Cerebellar nuclear complex (tissue), 1 donor: ENCODE measurements at regions not wholly inside any gene's neighbourhood (a gene's known extent, or its start where the extent isn't known, plus 50 kb on each side); places are given as distances from the start of the nearest gene placed in this dataset.

Source experiments
- DNase-seq, 2 experiments: peaks; one replicate each; lab custom pipeline; 2025; lab: John Stamatoyannopoulos, UW

DNA sequence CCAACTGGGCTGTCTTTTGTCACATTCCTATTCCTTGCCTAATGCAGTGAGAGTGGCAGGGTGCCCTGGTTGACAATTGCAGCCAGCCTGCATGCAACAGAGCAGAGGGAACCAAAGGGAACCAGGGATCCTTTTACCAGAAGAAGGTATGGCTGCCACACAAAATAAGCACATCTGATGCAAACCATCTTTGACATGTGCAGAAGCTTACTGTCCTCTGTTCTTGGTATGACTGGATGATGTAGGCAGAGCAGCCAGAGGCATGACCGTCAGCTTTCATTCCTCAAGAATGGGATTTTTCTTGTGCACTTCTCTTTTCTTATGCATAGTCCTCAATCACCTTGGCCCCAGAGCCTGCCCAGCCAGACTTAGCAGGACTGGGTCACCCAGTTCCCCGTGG is 116.1 kb downstream of the UQCRFS1 start:
- DNase-seq, result no peak

DNA sequence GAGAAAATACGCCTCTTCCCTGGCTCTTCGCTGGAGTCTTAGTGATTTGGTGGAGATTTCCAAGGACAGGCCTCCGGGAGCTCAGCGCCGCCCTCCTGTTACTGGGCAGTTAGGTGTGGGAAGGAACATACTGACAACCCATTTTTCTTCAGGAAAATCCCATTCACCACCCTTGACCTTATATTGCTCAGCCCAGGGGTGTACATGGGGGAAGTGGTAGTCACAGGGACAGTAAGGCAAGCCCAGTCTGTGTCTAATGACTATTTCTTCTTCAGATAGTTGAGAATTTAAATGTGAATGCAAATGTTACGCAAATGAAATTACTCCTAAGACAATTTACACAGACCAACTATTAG is 119.4 kb downstream of the UQCRFS1 start:
- DNase-seq, result no peak

DNA sequence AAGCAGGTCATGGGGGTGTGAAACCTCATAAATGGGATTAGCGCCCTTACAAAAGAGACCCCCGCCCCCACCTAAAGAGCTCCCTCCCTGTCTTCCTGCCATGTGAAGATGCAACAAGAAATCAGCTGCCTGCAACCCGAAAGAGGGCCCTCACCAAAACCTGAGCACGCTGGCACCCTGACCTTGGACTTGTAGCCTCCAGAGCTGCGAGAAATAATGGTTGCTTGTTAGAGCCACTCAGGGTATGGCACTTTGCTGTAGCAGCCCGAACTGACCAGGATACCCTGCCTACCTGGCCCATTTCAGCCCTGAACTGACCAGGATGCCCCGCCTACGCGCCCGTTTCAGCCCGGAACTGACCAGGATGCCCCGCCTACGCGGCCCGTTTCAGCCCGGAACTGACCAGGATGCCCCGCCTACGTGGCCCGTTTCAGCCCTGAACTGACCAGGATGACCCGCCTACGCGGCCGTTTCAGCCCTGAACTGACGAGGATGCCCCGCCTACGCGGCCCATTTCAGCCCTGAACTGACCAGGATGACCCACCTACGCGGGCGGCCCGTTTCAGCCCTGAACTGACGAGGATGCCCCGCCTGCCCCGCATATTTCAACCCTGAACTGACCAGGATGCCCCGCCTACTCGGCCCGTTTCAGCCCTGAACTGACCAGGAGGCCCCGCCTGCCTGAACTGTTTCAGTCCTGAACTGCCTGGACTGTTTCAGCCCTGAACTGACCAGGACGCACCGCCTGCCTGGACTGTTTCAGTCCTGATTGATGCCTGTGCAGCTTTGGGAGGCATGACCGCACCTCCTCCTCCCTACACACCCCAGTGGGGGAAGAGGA is 120.0 kb downstream of the UQCRFS1 start:
- no peak for DNase-seq

DNA sequence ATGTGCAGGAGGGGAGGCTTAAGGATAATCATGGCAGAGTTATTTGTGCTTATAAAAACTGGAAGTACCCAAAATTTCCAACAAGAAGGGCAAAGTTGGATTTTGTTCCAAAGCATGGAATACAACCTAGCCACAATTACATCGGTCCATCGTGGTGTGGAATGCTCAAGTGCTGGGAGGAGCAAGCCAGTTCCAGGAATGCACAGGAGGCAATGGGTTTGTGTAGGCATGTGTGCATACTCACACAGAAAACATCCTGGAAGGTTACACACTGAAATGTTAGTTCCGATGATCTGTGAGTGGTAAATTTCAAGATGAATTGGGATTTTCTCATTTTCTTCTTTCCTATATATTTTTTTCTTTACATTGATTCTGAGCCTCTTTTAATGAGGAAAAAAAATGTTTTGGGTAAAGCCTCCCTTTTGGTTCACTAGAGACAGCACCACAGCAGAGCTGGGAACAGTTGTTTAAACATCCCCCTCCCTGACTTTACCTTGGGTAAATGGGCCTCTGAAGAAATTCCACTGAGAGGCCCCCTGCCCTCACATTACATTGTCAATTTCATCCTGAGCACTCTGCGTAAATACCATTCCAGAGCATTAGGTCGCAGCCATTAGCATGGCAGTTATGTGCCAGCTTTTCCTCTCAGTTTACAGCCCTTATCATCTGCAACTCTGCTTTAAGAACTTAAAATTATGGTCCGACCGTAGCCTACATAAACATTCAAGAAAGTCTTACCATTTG is 122.0 kb downstream of the UQCRFS1 start:
- no peak for DNase-seq

DNA sequence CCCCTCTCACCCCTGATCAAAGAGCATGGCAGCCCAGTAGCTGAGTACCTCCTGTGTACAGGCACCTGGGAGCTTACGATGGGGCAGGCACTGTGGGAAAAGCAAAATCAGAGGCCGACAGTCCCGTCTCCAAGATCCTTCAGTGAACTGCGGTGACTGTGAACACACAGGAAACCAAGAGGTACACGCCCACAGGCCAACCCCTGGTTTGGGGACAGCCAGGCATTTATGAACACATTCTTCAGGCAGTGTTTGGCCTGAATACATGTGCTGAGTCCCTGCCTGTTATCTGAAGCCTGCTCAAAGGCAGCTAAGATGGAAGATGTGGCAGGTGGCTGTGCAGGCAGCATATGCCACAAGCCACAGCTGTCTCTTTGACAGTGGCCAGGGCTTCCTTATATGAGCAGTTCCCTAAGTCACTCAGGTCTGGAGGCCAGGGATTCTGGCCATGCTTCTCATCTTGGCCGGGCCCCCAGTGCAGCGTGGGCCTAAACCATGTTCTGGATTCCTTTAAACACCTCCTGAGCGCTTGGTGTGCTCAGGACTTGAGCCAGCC is 123.6 kb downstream of the UQCRFS1 start:
- no peak for DNase-seq

DNA sequence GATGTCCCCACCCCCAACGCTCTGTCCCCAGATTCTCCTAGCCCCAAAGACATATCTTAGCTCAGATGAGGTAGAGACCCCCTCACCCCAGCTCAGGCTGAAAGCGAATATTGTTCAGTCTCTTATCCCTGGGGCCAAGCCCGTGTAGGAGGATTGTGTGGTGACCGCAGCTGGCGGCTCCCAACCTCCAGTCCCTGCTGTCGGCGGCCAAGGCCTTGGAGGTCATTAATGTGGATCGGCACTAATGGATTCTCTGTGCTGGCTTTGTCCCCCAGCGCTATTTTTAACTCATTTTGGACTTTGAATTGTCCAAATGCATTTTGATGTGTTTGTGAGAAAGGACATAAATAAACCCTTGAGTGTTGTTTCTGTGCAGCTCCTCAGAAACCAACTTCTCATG is 124.2 kb downstream of the UQCRFS1 start:
- no peak for DNase-seq

DNA sequence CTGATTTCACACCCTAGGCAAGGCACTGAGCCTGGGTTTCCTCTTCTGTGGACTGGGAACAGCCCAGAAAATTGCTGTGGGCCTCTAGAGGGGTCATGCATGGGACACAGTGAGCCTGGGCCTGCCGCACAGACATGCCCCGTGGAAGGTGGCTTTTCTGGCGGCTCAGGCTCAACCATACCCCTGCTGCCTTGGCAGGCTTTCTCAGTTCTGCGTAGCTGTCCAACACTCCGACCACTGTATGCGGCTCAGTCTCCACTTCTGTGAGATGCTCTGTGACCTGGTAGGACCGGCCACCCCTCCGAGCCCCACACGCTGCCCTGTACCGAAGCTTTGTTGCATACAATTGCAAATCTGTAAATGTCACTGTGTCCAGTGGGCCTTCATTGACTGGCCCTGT is 126.3 kb downstream of the UQCRFS1 start:
- DNase-seq, result no peak

DNA sequence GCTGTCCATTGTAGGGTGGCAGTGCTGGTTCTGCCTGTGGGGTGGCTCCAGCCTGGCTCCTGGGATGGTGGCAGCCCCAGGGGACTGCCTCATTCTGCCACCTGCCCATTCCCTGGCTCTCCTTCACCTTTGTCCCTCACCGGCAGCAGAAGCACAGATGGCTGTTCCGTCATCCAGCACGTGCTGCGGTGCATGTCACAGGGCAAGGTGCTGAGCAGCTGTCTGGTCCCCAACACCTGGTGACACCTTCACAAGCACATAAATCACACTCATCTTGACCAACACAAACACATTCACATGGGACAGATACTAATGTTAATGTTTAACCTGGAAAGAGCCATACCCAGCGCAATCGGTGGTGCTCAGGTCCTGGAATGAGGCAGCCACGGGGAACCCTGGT is 126.8 kb downstream of the UQCRFS1 start:
- no peak for DNase-seq

DNA sequence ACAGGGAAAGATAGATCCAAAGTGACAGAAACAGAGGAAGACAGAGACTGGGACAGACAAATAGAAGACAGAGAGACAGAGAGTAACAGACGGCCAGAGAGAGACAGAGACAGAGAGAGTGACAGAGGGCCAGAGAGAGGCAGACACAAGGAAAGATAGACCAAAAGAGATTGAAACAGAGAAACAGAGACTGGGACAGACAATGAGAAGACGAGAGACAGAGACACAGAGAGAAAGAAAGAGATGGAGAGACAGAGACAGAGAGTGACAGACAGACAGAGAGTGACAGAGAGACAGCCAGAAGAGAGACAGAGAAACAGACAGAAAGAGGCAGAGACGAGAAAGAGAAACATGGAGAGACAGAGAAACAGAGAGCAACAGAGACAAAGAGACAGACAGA is 127.3 kb downstream of the UQCRFS1 start:
- no peak for DNase-seq

DNA sequence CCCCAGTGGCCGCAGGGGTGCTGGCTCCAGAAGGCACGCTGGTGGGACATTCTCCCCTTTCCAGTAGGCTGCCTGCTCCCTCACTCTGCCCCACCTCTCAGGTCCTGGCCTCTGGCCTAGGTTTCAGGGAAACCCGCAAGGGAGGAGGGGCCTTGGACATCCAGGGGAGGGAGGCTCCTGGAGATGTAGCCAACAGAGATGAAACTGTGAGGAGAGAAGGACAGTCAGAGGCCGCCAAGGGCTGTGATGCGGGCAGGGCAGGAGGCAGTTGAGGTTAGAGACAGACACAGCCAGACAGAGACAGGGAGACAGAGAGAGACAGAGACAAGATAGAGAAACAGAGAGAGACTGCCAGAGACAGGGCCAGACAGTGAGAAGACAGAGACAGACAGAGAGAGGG is 127.7 kb downstream of the UQCRFS1 start:
- DNase-seq, result no peak

DNA sequence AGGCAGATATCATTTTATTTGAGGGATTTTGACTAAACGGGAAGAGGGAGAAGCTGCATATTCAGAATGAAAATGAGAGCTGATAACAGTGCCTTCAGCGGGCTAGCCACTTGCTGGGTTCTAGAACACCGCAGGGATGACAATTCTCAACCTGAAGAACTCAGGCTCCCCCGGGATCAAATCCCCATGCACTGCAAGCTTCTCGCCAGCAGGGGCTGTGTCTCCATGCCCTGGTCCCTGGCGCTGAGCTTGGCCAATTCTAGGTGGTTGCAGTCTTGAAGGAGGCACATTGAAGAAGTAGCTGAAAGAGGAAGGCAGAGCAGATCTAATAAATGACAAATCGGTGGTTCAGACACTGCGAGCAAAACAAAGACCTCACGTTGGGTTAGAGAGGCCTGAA is 128.7 kb downstream of the UQCRFS1 start:
- DNase-seq, result no peak

DNA sequence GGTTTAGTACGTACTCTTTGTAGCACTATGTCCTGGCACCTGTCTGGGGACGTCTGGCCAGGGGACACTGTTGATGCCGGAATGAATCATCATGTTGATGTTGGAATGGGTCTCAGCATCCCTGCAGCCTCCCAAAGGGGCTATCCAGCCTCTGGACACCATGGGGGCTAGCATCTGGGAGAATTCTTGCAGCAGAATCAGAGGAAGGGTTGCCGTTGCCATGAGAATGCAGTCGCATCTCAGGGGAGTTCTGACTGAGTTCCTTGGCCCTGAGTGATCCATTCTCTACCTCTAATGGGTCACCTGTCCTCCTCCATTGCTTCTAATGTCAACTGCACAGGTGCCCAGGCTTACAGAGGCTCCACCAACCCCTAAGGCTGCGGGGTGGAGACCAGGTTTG is 129.1 kb downstream of the UQCRFS1 start:
- no peak for DNase-seq

DNA sequence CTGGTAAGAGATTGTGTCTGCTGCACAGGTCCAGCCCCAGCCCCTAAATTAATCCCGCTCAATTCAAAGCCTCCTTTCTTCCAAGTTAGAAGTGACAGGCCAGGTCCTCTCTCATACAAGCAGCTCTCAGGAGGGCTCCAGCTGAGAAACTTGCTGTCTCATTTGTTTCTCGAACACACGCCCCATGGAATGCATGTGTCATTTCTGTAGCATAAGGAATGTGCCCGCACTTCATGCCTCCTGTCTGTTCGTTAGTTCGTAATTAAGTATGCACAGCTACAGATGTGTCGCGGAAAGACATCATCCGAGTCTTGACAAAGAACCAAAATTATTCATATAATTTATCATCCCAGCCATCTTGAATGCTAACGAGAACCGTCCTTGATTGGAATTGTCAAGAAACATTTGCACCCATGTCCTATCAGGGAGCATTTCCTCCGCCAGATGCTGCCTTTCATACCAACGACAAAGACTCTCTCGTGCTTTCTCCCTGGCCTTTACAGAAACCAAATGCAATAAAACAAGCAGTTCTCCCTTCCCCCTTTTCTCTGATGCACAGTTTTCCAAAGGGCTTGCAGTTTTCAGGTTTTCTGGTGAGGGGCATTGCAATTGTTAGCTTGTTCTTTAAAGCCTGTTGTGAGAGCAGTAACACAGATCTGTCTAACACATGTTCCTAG is 133.5 kb downstream of the UQCRFS1 start:
- DNase-seq, result no peak

DNA sequence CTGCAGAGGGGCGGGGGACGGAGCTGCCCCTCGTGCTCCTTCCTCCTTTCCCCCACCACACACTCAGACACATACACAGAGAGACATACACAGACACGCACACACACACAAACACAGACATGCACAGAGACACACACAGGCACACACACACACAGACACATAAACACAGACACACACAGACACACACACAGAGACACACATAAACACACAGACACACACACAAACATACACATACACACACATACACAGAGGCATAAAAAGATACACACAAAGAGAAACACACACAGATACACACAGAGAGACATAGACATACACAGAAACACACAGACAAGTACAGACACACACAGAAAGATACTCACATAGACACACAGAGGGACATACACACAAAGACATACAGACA is 136.0 kb downstream of the UQCRFS1 start:
- DNase-seq, result no peak

DNA sequence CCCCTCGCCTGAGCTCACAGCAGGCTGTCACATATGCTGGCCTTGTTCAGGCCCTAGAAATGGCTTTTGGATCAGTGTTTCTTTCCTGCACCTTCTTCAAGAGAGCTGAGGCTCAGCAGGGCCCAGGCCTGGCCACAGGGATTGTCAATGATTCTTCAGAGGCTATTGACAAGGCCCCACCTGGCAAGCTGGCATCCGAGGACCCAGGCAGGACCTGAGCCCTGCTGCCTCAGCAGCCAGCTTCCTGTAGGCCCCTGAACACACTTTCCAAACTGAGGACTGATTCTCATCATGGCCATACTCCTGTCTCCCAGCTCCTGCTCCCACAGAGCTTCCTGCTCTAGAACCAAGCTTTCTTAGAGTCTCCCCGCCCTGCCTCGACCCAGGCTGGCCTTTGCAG is 136.8 kb downstream of the UQCRFS1 start:
- DNase-seq, result no peak

DNA sequence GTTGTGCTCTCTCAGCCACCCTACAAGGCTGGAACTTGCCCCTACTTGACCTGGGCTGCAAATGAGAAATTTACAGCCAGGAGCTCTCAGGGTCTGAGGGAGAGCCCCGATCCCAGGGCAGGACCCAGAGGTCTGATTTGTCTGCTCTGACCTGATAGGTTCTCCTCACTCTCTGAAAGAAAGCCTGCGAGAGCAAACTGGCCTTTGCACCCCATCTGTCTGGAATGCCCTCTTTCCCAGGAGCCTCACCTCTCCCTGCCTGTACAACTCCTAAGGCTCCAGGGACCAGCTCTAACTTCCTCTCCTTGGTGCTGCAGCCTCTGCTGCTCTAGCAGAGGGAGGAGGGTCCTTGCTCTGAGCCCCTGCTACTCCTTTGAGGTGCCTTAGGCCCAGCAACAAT is 137.8 kb downstream of the UQCRFS1 start:
- no peak for DNase-seq

DNA sequence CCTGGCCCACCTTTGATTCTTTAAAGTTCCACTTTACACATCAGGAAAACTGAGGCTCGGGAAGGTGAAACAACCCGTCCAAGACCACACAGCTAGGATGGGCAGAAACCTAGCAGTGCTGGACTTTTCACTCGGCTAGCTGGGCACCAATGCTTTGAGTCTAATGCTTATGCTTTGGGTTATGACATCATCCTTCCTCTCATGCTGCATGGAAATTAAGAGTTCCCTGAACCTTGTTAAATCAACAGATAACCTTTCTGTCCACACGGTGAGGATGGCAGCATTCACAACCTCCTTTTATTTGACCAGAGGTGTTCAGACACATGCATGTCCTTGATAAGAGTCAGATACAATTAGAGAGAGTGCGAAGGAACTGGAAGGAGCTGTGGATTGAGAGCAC is 138.4 kb downstream of the UQCRFS1 start:
- DNase-seq, result no peak

DNA sequence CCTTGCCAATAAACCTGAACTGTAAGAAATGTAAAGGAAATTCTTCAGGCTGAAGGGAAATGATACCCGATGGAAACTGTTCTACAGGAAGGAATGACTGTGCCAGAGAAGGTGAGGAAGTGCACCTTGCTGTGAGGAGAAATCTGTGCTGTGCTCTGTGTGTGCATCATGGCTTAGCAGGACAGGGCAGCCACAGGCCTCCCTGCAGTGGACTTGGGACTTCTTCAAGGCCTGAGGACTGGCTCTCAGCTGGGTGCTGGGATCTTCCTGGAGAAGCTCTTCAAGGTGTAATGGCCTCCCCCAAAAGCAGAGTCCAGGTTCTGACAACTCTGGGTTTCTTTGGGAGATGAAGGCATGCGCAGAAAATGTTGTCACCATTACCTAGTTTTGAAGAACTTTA is 145.1 kb downstream of the UQCRFS1 start:
- DNase-seq, result no peak

DNA sequence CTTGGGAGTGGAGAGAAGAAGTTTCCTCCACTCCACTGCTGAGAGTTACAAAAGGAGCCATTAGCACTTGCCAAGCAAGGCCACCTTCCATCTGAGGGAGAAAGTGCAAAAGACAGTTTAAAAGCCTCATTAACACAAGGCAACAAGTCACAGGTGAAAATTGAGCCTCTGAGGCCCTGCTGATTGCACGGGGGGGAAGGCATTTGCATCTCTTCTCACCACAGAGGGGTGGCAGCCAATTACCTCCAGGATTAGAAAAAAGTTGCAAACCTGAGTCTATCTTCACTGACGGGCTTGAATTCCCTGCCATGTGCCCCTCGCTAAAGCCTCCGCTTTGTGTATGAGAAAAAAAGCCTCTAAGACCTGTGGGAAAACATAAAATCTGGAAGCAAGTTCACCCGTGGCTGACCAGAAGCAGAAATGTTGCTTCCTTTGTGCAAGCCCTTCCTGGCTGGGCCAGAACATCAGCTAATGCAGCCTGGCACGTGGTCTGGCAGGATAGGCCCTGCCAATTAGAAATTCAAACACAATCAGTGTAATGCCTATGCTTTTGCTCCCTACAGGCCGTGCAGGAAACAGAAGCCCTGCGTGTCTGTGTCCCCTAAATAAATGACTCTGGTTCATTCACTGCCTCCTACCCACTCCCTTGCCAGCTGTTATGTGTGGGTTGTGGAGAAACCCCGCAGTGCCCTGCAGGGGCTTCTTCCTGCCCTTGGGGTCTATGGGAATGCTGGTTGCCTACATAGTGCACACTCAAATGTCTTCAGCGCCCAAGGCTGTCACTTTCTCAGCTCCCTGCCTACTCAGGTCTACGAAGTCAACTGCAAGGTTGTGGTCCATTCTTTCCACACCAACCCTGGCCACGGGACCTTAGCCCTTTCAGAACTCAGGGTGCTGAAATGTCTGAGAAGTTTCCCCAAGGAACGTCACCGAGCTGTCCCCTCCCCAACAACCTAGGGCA is 150.2 kb downstream of the UQCRFS1 start:
- DNase-seq, result no peak

DNA sequence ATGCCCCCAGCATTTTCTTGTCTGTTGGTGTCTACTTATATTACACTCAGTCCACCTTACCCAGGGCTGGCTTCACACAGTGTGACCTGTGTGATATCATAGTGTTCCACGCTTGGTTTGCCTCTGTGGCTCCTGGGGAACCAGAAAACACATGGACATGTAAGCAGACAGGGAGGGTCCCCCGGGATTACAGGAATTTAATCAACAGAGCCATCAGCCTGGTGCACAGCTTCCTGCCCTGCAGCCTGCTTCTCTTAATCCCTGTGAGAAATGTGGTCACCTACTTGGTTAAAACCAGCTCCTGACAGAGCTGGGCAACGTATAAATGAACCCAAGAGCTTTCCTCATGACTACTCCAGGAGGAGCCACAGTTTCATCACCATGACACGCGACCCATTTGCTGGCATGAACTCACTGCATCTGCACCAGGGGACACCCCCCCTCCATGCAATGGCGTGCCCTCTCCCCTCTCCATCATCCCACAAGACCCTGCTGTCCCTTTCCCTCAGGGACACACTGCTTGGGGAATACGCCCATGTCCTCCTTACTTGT is 152.1 kb downstream of the UQCRFS1 start:
- DNase-seq, result no peak

DNA sequence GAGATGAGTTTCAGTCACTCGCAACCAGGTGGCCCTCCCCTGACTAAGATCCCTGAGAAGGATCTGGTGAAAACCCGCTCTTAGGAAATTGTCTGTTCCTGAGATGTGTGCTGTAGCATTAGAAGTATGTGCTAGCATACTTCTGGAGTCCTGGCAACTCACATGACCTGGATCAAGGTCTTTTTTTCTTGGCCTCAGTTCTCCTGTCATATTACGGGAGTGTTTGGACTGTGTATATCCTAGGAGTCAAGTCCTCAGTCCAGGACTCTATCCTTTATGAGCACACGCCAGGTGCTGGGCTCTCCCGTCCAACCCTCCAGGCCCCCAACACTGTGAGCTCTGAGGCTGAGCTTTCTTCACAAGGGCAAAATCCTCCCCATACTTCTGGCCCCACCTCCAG is 156.4 kb downstream of the UQCRFS1 start:
- DNase-seq, result no peak
